DND-41 (cell line): ENCODE measurements at regions not wholly inside any gene's neighbourhood (a gene's known extent, or its start where the extent isn't known, plus 50 kb on each side); places are given as distances from the start of the nearest gene placed in this dataset.

Experiments used
- EZH2 ChIP-seq: IDR thresholded peaks from 3 replicates; pipeline ENCODE4 v1.6.1; 2012; ENCODE audit warnings: borderline replicate concordance, low read depth, mild to moderate bottlenecking, moderate library complexity, low read length, inconsistent platforms; ENCODE audit not compliant: severe bottlenecking
- TF ChIP-seq, protein P1 (sequence below): IDR thresholded peaks from 2 replicates; pipeline ENCODE4 v1.5.1; 2012; ENCODE audit warnings: borderline replicate concordance, low read length, moderate library complexity, mild to moderate bottlenecking; ENCODE audit not compliant: poor library complexity, severe bottlenecking; ENCODE audit errors: extremely low read depth

- TF ChIP-seq, protein P1, sequence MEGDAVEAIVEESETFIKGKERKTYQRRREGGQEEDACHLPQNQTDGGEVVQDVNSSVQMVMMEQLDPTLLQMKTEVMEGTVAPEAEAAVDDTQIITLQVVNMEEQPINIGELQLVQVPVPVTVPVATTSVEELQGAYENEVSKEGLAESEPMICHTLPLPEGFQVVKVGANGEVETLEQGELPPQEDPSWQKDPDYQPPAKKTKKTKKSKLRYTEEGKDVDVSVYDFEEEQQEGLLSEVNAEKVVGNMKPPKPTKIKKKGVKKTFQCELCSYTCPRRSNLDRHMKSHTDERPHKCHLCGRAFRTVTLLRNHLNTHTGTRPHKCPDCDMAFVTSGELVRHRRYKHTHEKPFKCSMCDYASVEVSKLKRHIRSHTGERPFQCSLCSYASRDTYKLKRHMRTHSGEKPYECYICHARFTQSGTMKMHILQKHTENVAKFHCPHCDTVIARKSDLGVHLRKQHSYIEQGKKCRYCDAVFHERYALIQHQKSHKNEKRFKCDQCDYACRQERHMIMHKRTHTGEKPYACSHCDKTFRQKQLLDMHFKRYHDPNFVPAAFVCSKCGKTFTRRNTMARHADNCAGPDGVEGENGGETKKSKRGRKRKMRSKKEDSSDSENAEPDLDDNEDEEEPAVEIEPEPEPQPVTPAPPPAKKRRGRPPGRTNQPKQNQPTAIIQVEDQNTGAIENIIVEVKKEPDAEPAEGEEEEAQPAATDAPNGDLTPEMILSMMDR, result no peak
- no peak for TF ChIP-seq EZH2
Measured at GRCh38 chr5:7185742-7186141, 210.2 kb upstream of the ADCY2 start.
